Body of pancreas (tissue), 4 donors: ENCODE measurements at regions not wholly inside any gene's neighbourhood (a gene's known extent, or its start where the extent isn't known, plus 50 kb on each side); places are given as distances from the start of the nearest gene placed in this dataset.

ENCODE experiments used
- CTCF ChIP-seq, 7 experiments: fragments of 450-650 bp in 4 of 7; fragments of 200-600 bp in 3 of 7; sonication (generic) in 3 of 7; IDR thresholded peaks; one replicate each; pipeline ENCODE4 v1.5.1; 2016 to 2019; ENCODE audit warnings: antibody characterized with exemption in 7 of 7
- POLR2A ChIP-seq, 3 donors: fragments of 450-650 bp; IDR thresholded peaks; one replicate each; pipeline ENCODE4 v1.6.1; 2016; ENCODE audit warnings: antibody characterized with exemption in 3 of 3, mild to moderate bottlenecking in 2 of 3

GRCh38 chrX:98897191-98897590 lies 1512.9 kb downstream of the PCDH19 start:
- no peak for TF ChIP-seq CTCF (IDR thresholded peaks at IDR 0.05)
- TF ChIP-seq POLR2A (IDR thresholded peaks at IDR 0.05): no peak
